ENCODE measurements at regions not wholly inside any gene's neighbourhood (a gene's known extent, or its start where the extent isn't known, plus 50 kb on each side); places are given as distances from the start of the nearest gene placed in this dataset.
"Not testable (repeated sequence)": the region's sequence is repeated elsewhere in the genome, so short reads cannot be mapped to it uniquely, and the experiment has no call there.

DNA sequence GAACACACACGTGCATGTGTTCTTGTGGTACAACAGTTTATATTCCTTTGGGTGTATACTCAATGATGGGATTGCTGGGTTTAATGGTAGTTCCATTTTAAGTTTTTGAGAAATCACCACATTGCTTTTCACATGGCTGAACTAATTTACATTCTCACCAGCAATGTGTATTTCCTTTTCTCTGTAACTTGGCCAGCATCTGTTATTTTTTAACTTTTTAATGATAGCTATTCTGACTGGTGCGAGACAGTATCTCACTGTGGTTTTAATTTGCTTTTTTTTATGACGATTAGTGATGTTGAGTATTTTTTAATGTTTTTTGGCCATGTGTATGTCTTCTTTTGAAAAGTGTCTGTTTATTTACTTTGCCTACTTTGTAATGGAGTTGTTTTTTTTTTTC, 256.6 kb downstream of the ZWINT start:
- no peak for DNase-seq

- DNase-seq, result no peak
Observed at GRCh38 chr10:56096226-56096517, 264.9 kb downstream of the ZWINT start.

GRCh38 chr10:56095506-56096225, 265.4 kb downstream of the ZWINT start:
- DNase-seq, result no peak

DNA sequence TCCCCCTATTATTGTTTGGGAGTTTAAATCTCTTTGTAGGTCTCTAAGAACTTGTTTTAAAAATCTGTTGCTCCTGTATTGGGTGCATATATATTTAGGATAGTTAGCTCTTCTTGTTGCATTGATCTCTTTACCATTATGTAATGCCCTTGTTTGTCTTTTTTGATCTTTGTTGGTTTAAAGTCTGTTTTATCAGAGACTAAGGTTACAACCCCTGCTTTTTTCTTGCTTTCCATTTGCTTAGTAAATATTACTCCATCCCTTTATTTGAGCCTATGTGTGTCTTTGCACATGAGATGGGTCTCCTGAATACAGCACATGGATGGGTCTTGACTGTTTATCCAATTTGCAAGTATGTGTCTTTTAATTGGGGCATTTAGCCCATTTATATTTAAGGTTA, 267.4 kb downstream of the ZWINT start:
- not testable (repeated sequence) for DNase-seq

- DNase-seq, result no peak
Observed at GRCh38 chr10:56091872-56092271, 269.2 kb downstream of the ZWINT start.

GRCh38 chr10:56090914-56091540, 270.0 kb downstream of the ZWINT start:
- DNase-seq, result no peak

- no peak for DNase-seq
Observed at GRCh38 chr10:56085406-56086122, 275.5 kb downstream of the ZWINT start.

GRCh38 chr10:56082169-56082568, 278.9 kb downstream of the ZWINT start:
- DNase-seq, result no peak

DNA sequence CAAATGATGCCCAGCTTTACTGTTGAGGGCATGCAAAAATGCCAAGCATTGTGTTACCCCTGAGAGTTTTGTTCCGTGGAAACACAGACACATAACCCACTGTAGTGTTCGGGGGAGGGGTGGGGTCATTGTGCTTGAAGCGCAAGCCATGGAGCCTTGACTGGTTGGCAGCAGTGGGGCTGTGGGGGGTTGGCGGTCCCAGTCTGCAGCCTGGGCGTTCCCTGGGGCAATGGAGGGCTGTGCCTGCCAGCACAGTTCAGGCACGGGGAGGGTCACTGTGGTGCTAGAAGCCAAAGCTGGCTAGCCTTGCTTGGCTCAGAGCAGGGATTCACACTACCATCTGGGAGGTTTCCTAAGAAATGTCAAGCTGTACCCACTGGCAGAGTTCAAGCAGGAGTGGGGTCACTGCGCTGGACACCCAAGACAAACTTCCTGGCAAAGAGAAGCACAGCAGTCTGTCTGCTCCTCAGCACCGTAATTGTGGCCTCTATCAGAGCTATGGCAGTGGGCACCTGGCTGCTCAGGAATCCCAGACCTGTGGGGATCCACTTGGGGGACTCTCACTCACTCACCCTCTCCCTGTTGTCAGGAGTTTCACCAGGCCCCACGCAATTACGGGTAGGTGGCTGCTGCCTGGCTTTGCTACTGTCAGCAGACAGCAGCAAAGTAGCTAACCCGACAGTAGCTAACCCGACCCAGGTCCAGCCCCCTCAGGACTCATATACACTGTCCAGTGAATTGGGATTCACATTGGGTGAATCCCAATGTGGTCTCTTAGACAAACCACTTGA, 292.4 kb downstream of the ZWINT start:
- DNase-seq, result no peak

GRCh38 chr10:56068040-56068439, 293.0 kb downstream of the ZWINT start:
- DNase-seq, result no peak

GRCh38 chr10:56063642-56064041, 297.4 kb downstream of the ZWINT start:
- DNase-seq, result no peak

GRCh38 chr10:56057860-56058259, 303.2 kb downstream of the ZWINT start:
- no peak for DNase-seq

DNA sequence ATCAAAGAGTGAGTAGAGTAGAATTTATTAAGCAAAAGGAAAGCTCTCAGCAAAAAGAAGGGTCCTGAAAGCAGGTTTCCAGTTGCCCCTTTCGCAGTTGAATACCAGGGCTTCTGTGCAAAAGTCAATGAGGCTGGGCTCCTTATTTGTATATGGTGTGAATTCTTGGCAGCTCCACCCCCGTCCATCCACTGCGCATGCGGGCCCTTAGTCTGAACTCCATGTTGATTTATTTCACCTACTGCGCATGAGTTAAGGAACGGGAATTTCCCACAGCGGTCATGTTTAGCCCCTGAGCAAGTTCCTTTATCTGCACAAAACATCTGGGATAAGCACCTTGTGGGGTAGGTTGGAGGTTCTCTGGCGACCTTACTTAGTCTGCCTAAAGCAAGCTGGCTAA, 325.6 kb downstream of the ZWINT start:
- no peak for DNase-seq

DNA sequence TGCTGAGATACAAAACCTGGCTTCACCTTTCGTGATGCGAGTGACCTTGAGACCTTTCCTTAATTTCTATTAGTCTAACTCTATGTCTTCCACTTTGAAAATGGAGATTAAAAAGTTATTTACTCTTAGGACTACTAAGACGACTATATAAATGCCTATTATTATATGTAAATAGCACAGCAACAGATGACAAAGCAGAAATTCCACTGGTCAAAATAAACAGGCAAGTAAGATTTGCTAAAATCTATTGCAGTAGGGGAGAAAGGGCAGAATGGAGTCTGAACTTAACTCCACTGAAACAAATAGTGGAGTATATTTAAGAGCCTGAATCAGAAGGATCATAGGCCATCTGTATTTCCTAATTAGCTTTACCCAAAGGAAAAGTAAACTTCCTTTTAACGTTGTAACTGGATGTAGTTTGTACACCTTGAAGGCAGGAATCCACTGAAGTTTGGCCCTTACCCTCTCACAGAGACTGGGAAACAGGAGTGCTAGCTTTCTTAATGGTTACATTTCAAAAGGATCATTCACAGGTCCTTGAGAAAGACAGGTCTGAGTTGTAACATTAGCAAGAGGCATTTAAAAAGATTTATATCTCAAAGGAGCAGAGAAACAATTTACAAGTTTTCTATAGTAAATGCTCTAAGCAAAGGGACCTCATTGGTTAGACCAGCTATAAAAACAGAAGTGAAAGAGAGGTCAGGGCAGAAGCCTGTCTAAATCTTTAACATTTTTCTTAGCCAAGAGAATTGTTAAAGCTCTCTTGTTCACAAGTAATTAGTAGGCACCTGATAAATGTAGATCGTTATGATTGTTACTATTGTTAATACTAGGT, 332.5 kb downstream of the ZWINT start:
- no peak for DNase-seq

- DNase-seq, result no peak
Observed at GRCh38 chr10:56012101-56012500, 349.0 kb downstream of the ZWINT start.

- DNase-seq, result no peak
Observed at GRCh38 chr10:56003555-56003954, 357.5 kb downstream of the ZWINT start.

- DNase-seq, result no peak
Observed at GRCh38 chr10:55989188-55989587, 371.9 kb downstream of the ZWINT start.

DNA sequence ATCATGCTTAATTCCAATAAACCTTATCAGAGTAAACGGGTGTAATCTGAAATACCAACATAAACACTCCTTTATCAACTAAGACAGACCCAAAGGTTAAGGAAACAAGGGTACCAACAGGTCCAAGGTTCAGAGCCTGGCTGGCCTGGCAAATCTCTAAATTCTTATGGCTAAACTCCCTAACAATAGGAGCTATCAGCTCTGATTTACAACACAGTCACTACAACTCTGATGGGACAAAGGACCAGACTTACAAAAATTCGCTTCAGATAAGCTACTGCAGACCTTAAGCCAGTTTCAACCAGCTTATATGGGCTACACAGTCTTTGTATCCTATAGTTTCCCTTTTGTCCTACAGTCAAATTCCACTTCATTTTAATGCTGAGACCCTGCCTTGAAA, 381.9 kb downstream of the ZWINT start:
- no peak for DNase-seq

- peak; percentile 25 for DNase-seq
Observed at GRCh38 chr10:55966101-55966500, 395.0 kb downstream of the ZWINT start.

GRCh38 chr10:55943403-55943802, 417.7 kb downstream of the ZWINT start:
- no peak for DNase-seq

DNA sequence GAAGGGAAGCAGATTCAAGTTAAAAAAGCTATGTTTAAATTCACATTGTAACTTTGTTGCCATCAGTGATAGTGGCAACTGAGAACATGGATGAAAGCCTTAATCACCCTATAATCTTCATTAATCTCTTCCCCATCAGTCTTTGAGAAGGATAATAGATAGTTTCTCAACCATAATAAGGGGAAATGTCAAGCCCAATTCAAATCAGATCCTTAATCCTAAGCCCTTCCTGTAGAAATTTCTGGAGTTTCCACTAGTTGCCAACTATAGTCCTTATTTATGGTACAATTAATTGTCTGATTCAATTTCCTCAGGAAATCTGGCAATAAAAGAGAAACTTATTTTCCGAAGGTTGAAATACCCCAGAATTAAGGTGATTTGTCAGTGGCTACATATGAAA, 431.8 kb downstream of the ZWINT start:
- no peak for DNase-seq

GRCh38 chr10:55899472-55900147, 461.4 kb downstream of the ZWINT start:
- DNase-seq, result not testable (repeated sequence)
